ENCODE measurements at regions not wholly inside any gene's neighbourhood (a gene's known extent, or its start where the extent isn't known, plus 50 kb on each side); places are given as distances from the start of the nearest gene placed in this dataset.

GRCh38 chr13:74555276-74555625 lies 421.0 kb upstream of the KLF12 start:
- Histone ChIP-seq H3K4me1 (ENCODE audit: control insufficient read depth in 1 of 2, insufficient read depth in 2 of 2, low read depth in 1 of 2, low read length in 1 of 2) (peaks cover 0 to 30% of the 10 kb centered on the region in 2 experiments; a peak in 2 of 4 replicates), H3K27ac (ENCODE audit: low read depth in 2 of 2, low read length in 1 of 2) (peak overlapping the region in 1 of 2 experiments; percentile 100; a peak in 3 of 4 replicates), H3K9me3 (no peaks in the 10 kb centered on the region), H3K4me2 (no peak overlapping the region), H2AFZ (ENCODE audit: low read depth) (no peak overlapping the region), H3K9ac (no peak overlapping the region), H4K20me1 (ENCODE audit: insufficient read depth) (no peaks in the 10 kb centered on the region), H3K4me3 (ENCODE audit: low read depth in 2 of 2, low read length in 1 of 2) (no peak overlapping the region), H3K27me3 (ENCODE audit: insufficient read depth) (no peaks in the 10 kb centered on the region), H3K9me2 (no peaks in the 10 kb centered on the region), H3F3A (replicated peaks; ENCODE audit: insufficient read depth) (no peaks in the 10 kb centered on the region), H3K79me2 (ENCODE audit: insufficient read depth) (no peaks in the 10 kb centered on the region), H3K36me3 (replicated peaks in 1 of 2; ENCODE audit: control insufficient read depth in 1 of 2, insufficient read depth in 2 of 2, low read length in 1 of 2) (no peaks in the 10 kb centered on the region)
- POLR2A ChIA-PET = interaction anchor here (0.7 to 1.8 kb wide), 6 partner anchors 21 to 718 kb away, joined by 3 to 7 read pairs (median 5); no protein-coding TSS in a partner anchor
- no peak for TF ChIP-seq IRF3 (IDR thresholded peaks at IDR 0.05; ENCODE audit: low read depth, low read length)
- TF ChIP-seq TCF12 (IDR thresholded peaks at IDR 0.05) = no peak
- no peak for TF ChIP-seq YY1 (IDR thresholded peaks at IDR 0.05; ENCODE audit: low read depth)
- no peak for TF ChIP-seq SMC3 (IDR thresholded peaks at IDR 0.05; ENCODE audit: low read depth, low read length)
- no peak for TF ChIP-seq ZBTB33 (IDR thresholded peaks at IDR 0.05; ENCODE audit: borderline replicate concordance, low read depth)
- TF ChIP-seq FOXM1 (IDR thresholded peaks at IDR 0.05; ENCODE audit: low read depth) = no peak
- no peak for TF ChIP-seq FOSL2 (IDR thresholded peaks at IDR 0.05; ENCODE audit: borderline replicate concordance, low read depth)
- TF ChIP-seq MAX (IDR thresholded peaks at IDR 0.05; ENCODE audit: low read depth) = no peak
- no peak for TF ChIP-seq RCOR1 (IDR thresholded peaks at IDR 0.05; ENCODE audit: low read length)
- TF ChIP-seq GATA2 (CRISPR knock-in tag; IDR thresholded peaks at IDR 0.05) = no peak
- TF ChIP-seq FOXJ3 (CRISPR knock-in tag; IDR thresholded peaks at IDR 0.05) = no peak
- no peak for TF ChIP-seq NRF1 (IDR thresholded peaks at IDR 0.05; ENCODE audit: low read depth, low read length)
- no peak for TF ChIP-seq EP300 (IDR thresholded peaks at IDR 0.05; ENCODE audit: borderline replicate concordance in 1 of 2, low read depth in 1 of 2, low read length in 1 of 2)
- no peak for TF ChIP-seq ELF1 (IDR thresholded peaks at IDR 0.05)
- no peak for TF ChIP-seq CHD2 (IDR thresholded peaks at IDR 0.05; ENCODE audit: low read length, partially characterized antibody)
- TF ChIP-seq TAF1 (IDR thresholded peaks at IDR 0.05; ENCODE audit: borderline replicate concordance, low read depth, low read length) = no peak
- no peak for TF ChIP-seq MXI1 (IDR thresholded peaks at IDR 0.05; ENCODE audit: low read depth, low read length)
- no peak for TF ChIP-seq USF1 (IDR thresholded peaks at IDR 0.05; ENCODE audit: borderline replicate concordance, low read depth)
- TF ChIP-seq RFX5 (IDR thresholded peaks at IDR 0.05; ENCODE audit: low read length) = no peak
- no peak for TF ChIP-seq USF2 (IDR thresholded peaks at IDR 0.05; ENCODE audit: borderline replicate concordance, low read depth, low read length)
- peak; percentile 32 for DNase-seq
- 46% methylated on average over 3 of the region's 3 CpGs for WGBS (ENCODE audit: low lambda C conversion rate)
- CTCF ChIA-PET = interaction anchor here (0.6 to 2.4 kb wide), 5 partner anchors 110 to 720 kb away, joined by 3 to 10 read pairs (median 6); no protein-coding TSS in a partner anchor
